ENCODE measurements at regions not wholly inside any gene's neighbourhood (a gene's known extent, or its start where the extent isn't known, plus 50 kb on each side); places are given as distances from the start of the nearest gene placed in this dataset.
A peak's percentile ranks its signal among the peaks of the same experiment; 100 is the strongest.

DNA sequence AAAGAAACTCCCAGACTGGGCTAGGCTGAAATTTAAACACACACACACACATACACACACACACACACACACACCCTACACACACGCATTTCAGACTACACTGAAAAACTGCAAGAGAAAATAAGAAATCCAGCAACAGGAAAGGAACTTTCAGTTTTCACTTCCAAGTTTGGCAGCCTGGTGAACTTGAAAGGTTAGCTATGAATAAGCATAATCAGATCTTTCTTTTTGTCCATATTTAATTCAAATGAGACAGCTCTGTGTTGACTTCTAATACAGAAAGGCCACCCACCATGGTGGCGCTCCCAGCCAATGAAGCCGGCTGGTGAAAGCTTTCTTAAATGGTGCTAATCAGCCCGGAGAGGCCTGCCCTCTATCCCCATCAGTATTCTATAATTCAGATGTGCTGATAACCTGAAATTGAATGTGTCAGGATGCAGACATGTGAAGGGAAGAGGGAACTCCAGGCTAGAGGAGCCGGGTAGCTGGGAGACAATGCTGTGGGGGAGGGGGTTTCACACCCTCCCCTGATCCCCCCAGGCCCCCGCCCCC is 108.3 kb upstream of the ZNF536 start:
- Histone ChIP-seq H2AK5ac (ENCODE audit: low read depth, low read length) (no peak overlapping the region), H3K14ac (ENCODE audit: insufficient read length) (no peak overlapping the region), H3K79me2 (ENCODE audit: control insufficient read depth in 1 of 2, insufficient read depth in 2 of 2, low read length in 2 of 2) (no peaks in the 10 kb centered on the region), H3K23me2 (ENCODE audit: low read depth, low read length) (no peaks in the 10 kb centered on the region), H3K27me3 (replicated peaks in 1 of 4; ENCODE audit: control insufficient read depth in 3 of 4, extremely low read depth in 1 of 4, insufficient read depth in 3 of 4, low read length in 3 of 4) (0 out of 7 replicates have a peak, but pooled peaks cover 0 to 2% (median 0%) of the 10 kb centered on the region in 4 experiments), H4K91ac (replicated peaks; ENCODE audit: insufficient read length, low read length) (no peak overlapping the region), H2BK5ac (ENCODE audit: low read depth, low read length) (no peak overlapping the region), H3K56ac (replicated peaks; ENCODE audit: insufficient read length, low read depth, low read length) (no peak overlapping the region), H2BK120ac (replicated peaks; ENCODE audit: low read depth, low read length) (no peak overlapping the region), H3K9me3 (ENCODE audit: insufficient read depth in 2 of 2, low read depth in 1 of 2, low read length in 1 of 2) (no peaks in the 10 kb centered on the region), H3K9ac (replicated peaks in 1 of 4; ENCODE audit: extremely low read depth in 1 of 4, low read depth in 3 of 4, low read length in 3 of 4) (no peak overlapping the region), H4K8ac (ENCODE audit: extremely low read depth, insufficient read depth, low read length) (no peak overlapping the region), H4K20me1 (replicated peaks in 1 of 2; ENCODE audit: control insufficient read depth in 1 of 2, insufficient read depth in 2 of 2, low read length in 2 of 2) (no peaks in the 10 kb centered on the region), H3K4ac (replicated peaks; ENCODE audit: insufficient read length, low read depth, low read length) (no peak overlapping the region), H3K23ac (ENCODE audit: insufficient read length) (no peak overlapping the region), H4K5ac (ENCODE audit: insufficient read length, low read depth, low read length) (no peak overlapping the region), H3K4me2 (ENCODE audit: insufficient read depth in 1 of 2, low read depth in 2 of 2, low read length in 2 of 2) (peak overlapping the region in 1 of 2 experiments; percentile 4; a peak in 1 of 4 replicates), H2BK20ac (ENCODE audit: low read length) (no peak overlapping the region), H2BK12ac (ENCODE audit: low read depth, low read length) (no peak overlapping the region), H3K4me1 (replicated peaks in 1 of 4; ENCODE audit: control insufficient read depth in 3 of 4, insufficient read depth in 4 of 4, low read length in 3 of 4) (peaks cover 3 to 7% (median 6%) of the 10 kb centered on the region in 4 experiments; a peak in 6 of 7 replicates), H3K36me3 (ENCODE audit: control insufficient read depth in 2 of 4, insufficient read depth in 4 of 4, low read length in 3 of 4) (no peaks in the 10 kb centered on the region), H3K79me1 (ENCODE audit: low read depth, low read length) (no peaks in the 10 kb centered on the region), H2BK15ac (ENCODE audit: low read length) (no peak overlapping the region), H2AFZ (ENCODE audit: low read length) (no peak overlapping the region), H3K27ac (ENCODE audit: low read depth, low read length) (no peak overlapping the region), H3K4me3 (ENCODE audit: extremely low read depth in 1 of 4, insufficient read depth in 2 of 4, low read depth in 3 of 4, low read length in 4 of 4) (no peak overlapping the region), H3K18ac (ENCODE audit: extremely low read depth, low read length) (no peak overlapping the region)
- FAIRE-seq: no peak
- no peak for DNase-seq (ENCODE audit: low read depth in 1 of 2, low spot score in 2 of 2)
- ChIA-PET CTCF (ENCODE audit: partially characterized antibody) (interaction anchor here (1.2 to 1.6 kb wide), 4 partner anchors 19 to 95 kb away, joined by 3 to 4 read pairs (median 3); no protein-coding TSS in a partner anchor), POLR2A (ENCODE audit: partially characterized antibody) (interaction anchor here (0.6 kb wide), 1 partner anchor 540 kb away, joined by 3 read pairs; no protein-coding TSS in a partner anchor)
- 70% methylated on average over 6 of the region's 6 CpGs; no CpG with 5 or more reads in 1 of the 2 experiments for WGBS, 2 experiments (ENCODE audit: extremely low coverage in 1 of 2, insufficient coverage in 1 of 2, insufficient read length in 1 of 2, insufficient replicate concordance in 2 of 2, low coverage in 1 of 2, low lambda C conversion rate in 2 of 2, missing lambda C conversion rate in 1 of 2)
- TF ChIP-seq POLR2A (IDR thresholded peaks at IDR 0.05; ENCODE audit: control extremely low read depth in 1 of 2, low read depth in 2 of 2, low read length in 2 of 2) (no peak), ATF2 (IDR thresholded peaks at IDR 0.05; ENCODE audit: low read length) (no peak), BCL11A (IDR thresholded peaks at IDR 0.05; ENCODE audit: low read depth in 2 of 2, low read length in 2 of 2) (no peak), SRF (IDR thresholded peaks at IDR 0.05; ENCODE audit: low read depth, low read length) (no peak), MAFK (IDR thresholded peaks at IDR 0.05; ENCODE audit: low read depth, low read length) (no peak), SIRT6 (IDR thresholded peaks at IDR 0.05; ENCODE audit: low read length) (no peak), GABPA (IDR thresholded peaks at IDR 0.05; ENCODE audit: borderline replicate concordance, insufficient read depth, low read length) (no peak), SP2 (IDR thresholded peaks at IDR 0.05; ENCODE audit: low read length) (no peak), TAF1 (IDR thresholded peaks at IDR 0.05; ENCODE audit: low read depth, low read length) (no peak), POLR2AphosphoS5 (IDR thresholded peaks at IDR 0.05; ENCODE audit: low read depth, low read length) (no peak), YY1 (IDR thresholded peaks at IDR 0.05; ENCODE audit: low read depth, low read length) (no peak)
- TF ChIP-seq, protein P1, sequence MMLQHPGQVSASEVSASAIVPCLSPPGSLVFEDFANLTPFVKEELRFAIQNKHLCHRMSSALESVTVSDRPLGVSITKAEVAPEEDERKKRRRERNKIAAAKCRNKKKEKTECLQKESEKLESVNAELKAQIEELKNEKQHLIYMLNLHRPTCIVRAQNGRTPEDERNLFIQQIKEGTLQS (IDR thresholded peaks at IDR 0.05; ENCODE audit: insufficient read depth, low read depth, low read length): no peak

Measured in H1 (cell line).